Mesothelial cell of epicardium (in vitro differentiated cells): ENCODE measurements at regions not wholly inside any gene's neighbourhood (a gene's known extent, or its start where the extent isn't known, plus 50 kb on each side); places are given as distances from the start of the nearest gene placed in this dataset.

ENCODE experiments used
- DNase-seq, 2 experiments: peaks; one replicate each; pipeline ENCODE4 v3.0.0; 2021; ENCODE audit warnings: low spot score in 2 of 2; ENCODE audit not compliant: unreplicated experiment in 2 of 2
- H3K27ac Mint-ChIP-seq: 2 replicates; pipeline ENCODE4 v1.8.0; 2021; ENCODE audit warnings: mixed read lengths
- H3K27me3 Mint-ChIP-seq: 2 replicates; pipeline ENCODE4 v1.8.0; 2021; ENCODE audit warnings: low read depth, mixed read lengths
- H3K36me3 Mint-ChIP-seq: 2 replicates; pipeline ENCODE4 v1.8.0; 2021; ENCODE audit warnings: mixed read lengths
- H3K4me1 Mint-ChIP-seq: 2 replicates; pipeline ENCODE4 v1.8.0; 2021; ENCODE audit warnings: mixed read lengths
- H3K4me3 Mint-ChIP-seq: 2 replicates; pipeline ENCODE4 v1.8.0; 2021; ENCODE audit warnings: mild to moderate bottlenecking, moderate library complexity, mixed read lengths
- H3K9me3 Mint-ChIP-seq: 2 replicates; pipeline ENCODE4 v1.8.0; 2021; ENCODE audit warnings: mixed read lengths
- TF ChIP-seq, protein P1 (sequence below): fragments of 200-600 bp; sonication (generic); IDR thresholded peaks from one replicate; pipeline ENCODE4 v1.5.0; 2021; ENCODE audit warnings: antibody characterized with exemption; ENCODE audit not compliant: unreplicated experiment

DNA sequence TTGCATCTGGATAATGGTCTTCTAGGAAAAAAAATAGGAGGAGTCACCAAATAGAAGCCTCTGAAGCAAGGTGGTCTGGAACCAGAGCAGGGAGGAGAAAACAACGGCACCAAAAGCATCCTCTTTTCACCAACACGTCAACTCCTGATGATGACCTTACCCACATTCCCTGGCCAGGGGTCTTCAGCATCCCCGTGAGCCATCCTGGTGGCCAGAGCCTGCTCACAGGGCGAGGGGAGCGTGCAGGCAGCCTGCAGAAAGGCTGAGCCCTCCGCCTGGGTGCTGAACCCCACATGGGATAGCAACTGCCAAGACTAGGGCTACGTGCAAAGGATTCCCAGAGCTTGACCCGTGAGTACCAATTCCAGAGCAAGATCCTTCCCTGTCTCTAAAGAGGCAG lies 191.0 kb downstream of the NDUFA10 start:
- no peak overlapping the region for H3K27ac Mint-ChIP-seq
- H3K36me3 Mint-ChIP-seq: no peaks in the 10 kb centered on the region
- TF ChIP-seq, protein P1, sequence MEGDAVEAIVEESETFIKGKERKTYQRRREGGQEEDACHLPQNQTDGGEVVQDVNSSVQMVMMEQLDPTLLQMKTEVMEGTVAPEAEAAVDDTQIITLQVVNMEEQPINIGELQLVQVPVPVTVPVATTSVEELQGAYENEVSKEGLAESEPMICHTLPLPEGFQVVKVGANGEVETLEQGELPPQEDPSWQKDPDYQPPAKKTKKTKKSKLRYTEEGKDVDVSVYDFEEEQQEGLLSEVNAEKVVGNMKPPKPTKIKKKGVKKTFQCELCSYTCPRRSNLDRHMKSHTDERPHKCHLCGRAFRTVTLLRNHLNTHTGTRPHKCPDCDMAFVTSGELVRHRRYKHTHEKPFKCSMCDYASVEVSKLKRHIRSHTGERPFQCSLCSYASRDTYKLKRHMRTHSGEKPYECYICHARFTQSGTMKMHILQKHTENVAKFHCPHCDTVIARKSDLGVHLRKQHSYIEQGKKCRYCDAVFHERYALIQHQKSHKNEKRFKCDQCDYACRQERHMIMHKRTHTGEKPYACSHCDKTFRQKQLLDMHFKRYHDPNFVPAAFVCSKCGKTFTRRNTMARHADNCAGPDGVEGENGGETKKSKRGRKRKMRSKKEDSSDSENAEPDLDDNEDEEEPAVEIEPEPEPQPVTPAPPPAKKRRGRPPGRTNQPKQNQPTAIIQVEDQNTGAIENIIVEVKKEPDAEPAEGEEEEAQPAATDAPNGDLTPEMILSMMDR: no peak
- H3K9me3 Mint-ChIP-seq: peaks cover 3% of the 10 kb centered on the region
- H3K4me1 Mint-ChIP-seq: peaks cover 9% of the 10 kb centered on the region
- peak in 1 of 2 experiments; percentile 26 for DNase-seq
- peaks cover 16% of the 10 kb centered on the region for H3K27me3 Mint-ChIP-seq
- H3K4me3 Mint-ChIP-seq: no peak overlapping the region

DNA sequence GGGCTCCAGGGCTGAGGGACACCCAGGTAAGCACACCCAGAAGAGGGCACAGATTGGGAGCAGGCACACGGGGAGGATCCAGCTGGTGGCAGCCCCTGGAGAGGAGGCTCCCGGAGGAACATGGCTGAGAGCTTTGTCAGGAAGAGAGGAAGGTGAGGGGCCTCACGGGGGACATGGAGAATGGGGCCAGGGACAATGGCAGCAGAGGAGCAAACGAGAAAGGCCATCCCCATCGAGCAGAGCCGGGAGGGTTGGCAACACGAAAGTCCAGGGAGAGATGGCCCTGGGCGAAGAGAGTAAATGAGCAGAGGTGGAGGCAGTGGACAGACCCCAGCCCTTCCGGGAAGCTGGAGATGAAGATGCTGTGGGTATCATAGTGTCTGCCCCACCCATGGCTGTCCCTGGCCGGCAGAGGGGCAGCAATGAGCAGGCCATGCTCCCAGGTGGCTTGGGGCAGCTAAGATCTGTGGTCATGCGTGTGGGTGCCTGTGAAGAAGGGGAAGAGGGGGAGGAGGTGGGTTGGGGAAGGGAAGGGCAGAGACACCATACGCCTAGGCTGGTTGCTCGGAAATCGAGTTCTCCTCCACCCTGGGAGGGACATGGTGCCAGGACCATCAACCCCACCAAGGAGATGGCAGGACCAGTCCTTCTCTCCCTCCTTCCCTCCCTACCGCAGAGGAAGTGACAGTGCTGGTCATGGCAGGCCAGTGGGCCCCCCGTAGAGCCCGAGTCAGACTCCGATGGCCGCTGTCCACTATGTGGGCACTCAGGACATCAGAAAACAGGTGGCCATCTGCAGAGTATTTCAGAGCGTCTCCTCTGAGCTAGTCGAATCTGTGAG lies 191.7 kb downstream of the NDUFA10 start:
- DNase-seq: peak; percentile 14 to 28
- peaks cover 9% of the 10 kb centered on the region for H3K4me1 Mint-ChIP-seq
- TF ChIP-seq, protein P1: no peak
- H3K4me3 Mint-ChIP-seq: no peak overlapping the region
- no peaks in the 10 kb centered on the region for H3K36me3 Mint-ChIP-seq
- H3K27ac Mint-ChIP-seq: no peak overlapping the region
- peaks cover 3% of the 10 kb centered on the region for H3K9me3 Mint-ChIP-seq
- peaks cover 17% of the 10 kb centered on the region for H3K27me3 Mint-ChIP-seq

- Mint-ChIP-seq H3K4me1 (peaks cover 12% of the 10 kb centered on the region), H3K4me3 (no peak overlapping the region), H3K27ac (no peak overlapping the region), H3K9me3 (peaks cover 3% of the 10 kb centered on the region), H3K27me3 (peaks cover 21% of the 10 kb centered on the region), H3K36me3 (no peaks in the 10 kb centered on the region)
- peak in 1 of 2 experiments; percentile 31 for DNase-seq
- TF ChIP-seq, protein P1: no peak
Observed at GRCh38 chr2:239832490-239833268, 192.5 kb downstream of the NDUFA10 start.

DNA sequence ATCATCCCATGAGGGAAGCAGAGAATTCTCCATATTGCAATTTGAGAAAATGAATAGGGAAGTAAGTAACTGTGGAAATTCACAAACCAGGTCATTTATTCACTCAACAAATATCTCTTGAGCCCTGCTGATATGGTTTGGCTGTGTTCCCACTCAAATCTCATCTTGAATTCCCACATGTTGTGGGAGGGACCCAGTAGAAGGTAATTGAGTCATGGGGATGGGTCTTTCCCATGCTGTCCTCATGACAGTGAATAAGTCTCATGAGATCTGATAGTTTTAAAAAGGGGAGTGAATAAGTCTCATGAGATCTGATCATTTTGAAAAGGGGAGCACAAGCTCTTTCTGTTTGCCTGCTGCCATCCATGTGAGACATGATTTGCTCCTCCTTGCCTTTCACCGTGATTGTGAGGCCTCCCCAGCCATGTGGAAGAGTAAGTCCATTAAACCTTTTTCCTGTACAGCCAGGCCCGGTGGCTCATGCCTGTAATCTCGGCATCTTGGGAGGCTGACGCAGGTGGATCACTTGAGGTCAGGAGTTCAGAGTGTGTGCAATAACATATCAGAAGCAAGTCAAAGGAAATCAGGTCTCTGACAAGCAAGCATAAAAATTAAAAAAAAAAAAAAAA lies 193.2 kb downstream of the NDUFA10 start:
- Mint-ChIP-seq H3K4me1 (peaks cover 12% of the 10 kb centered on the region), H3K27me3 (peaks cover 17% of the 10 kb centered on the region), H3K36me3 (no peaks in the 10 kb centered on the region), H3K9me3 (peaks cover 3% of the 10 kb centered on the region), H3K27ac (no peak overlapping the region), H3K4me3 (no peak overlapping the region)
- TF ChIP-seq, protein P1: no peak
- DNase-seq: peak in 1 of 2 experiments; percentile 14

DNA sequence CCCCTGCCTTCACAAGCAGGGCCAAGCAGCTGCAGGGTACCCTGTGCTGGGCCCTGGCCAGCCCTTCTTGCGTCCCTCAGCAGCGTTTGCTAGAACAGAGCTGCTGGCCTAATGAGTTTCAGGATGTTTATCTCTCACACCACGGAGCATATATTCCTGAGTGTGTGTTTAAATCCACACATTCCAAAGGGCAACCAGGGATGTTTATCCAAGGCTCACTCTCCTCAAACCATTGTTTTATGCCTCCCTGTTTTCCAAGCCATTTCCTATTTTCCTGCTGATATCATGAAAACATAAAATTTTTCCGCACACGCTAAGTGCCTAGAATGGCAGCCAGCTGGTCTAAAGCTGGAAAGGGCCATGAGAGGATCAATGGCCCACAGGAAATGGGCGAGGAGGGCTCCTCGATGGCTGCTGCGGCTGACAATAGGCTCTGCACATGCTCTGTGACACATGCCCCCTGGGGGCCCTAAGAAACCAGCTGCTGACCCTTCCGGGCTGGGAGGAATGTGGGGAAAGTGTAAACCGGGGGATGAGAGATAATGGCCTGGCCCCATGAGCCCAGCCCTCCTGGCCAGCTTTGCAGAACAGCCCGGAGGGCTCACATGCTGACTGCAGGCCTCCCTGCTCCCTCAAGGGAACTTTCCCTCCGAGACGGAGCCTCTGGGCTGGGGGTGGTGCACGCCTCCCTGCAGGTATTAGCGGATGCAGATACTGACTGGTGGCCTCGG lies 194.0 kb downstream of the NDUFA10 start:
- H3K4me1 Mint-ChIP-seq: peaks cover 12% of the 10 kb centered on the region
- peaks cover 17% of the 10 kb centered on the region for H3K27me3 Mint-ChIP-seq

More for the DNA sequence above, 194.0 kb downstream of the NDUFA10 start:
- H3K27ac Mint-ChIP-seq: no peak overlapping the region
- DNase-seq: peak in 1 of 2 experiments; percentile 36
- no peaks in the 10 kb centered on the region for H3K36me3 Mint-ChIP-seq
- no peak overlapping the region for H3K4me3 Mint-ChIP-seq
- TF ChIP-seq, protein P1: no peak
- peaks cover 3% of the 10 kb centered on the region for H3K9me3 Mint-ChIP-seq
